GM23338 (cell line): ENCODE measurements at regions not wholly inside any gene's neighbourhood (a gene's known extent, or its start where the extent isn't known, plus 50 kb on each side); places are given as distances from the start of the nearest gene placed in this dataset.

Experiments
- ATAC-seq: fragments of 200-7000 bp; cut with Tn5 transposase; 3 replicates; pipeline ENCODE4 v1.9.1; 2020
- DNase-seq: peaks from one replicate; pipeline ENCODE4 v3.0.0-alpha.2; 2015; ENCODE audit warnings: low spot score
- H2AFZ ChIP-seq: fragments of 200-600 bp; sonication (generic); 2 replicates; pipeline ENCODE4 v1.8.0; 2016; ENCODE audit warnings: antibody characterized with exemption, mild to moderate bottlenecking, moderate library complexity
- H3F3A ChIP-seq: fragments of 200-600 bp; sonication (generic); replicated peaks from 2 replicates; pipeline ENCODE4 v1.8.0; 2017; ENCODE audit warnings: antibody characterized with exemption, mixed run types, low read depth
- H3K27ac ChIP-seq: fragments of 200-600 bp; sonication (generic); 2 replicates; pipeline ENCODE4 v1.6.1; 2016; ENCODE audit warnings: low read depth
- H3K27me3 ChIP-seq: fragments of 200-600 bp; sonication (generic); 2 replicates; pipeline ENCODE4 v1.8.0; 2016; ENCODE audit warnings: mild to moderate bottlenecking, mixed run types, moderate library complexity; ENCODE audit not compliant: insufficient read depth
- H3K36me3 ChIP-seq: fragments of 200-600 bp; sonication (generic); 2 replicates; pipeline ENCODE4 v1.8.0; 2016; ENCODE audit warnings: mild to moderate bottlenecking; ENCODE audit not compliant: insufficient read depth
- H3K4me1 ChIP-seq: fragments of 200-600 bp; sonication (generic); 2 replicates; pipeline ENCODE4 v1.8.0; 2016; ENCODE audit warnings: mild to moderate bottlenecking, moderate library complexity; ENCODE audit not compliant: insufficient read depth
- H3K4me2 ChIP-seq: fragments of 200-600 bp; sonication (generic); 2 replicates; pipeline ENCODE4 v1.7.1; 2017; ENCODE audit warnings: mixed run types
- H3K4me3 ChIP-seq: fragments of 200-600 bp; sonication (generic); 2 replicates; pipeline ENCODE4 v1.6.1; 2016; ENCODE audit warnings: mixed run types
- H3K79me2 ChIP-seq: fragments of 200-600 bp; sonication (generic); replicated peaks from 2 replicates; pipeline ENCODE4 v1.8.0; 2017; ENCODE audit warnings: mild to moderate bottlenecking; ENCODE audit not compliant: insufficient read depth
- H3K9me2 ChIP-seq: fragments of 200-600 bp; sonication (generic); 2 replicates; pipeline ENCODE4 v1.8.0; 2017; ENCODE audit not compliant: insufficient read depth
- H4K20me1 ChIP-seq: fragments of 200-600 bp; sonication (generic); replicated peaks from 2 replicates; pipeline ENCODE4 v1.8.0; 2017; ENCODE audit warnings: mild to moderate bottlenecking; ENCODE audit not compliant: insufficient read depth
- H3K27ac Mint-ChIP-seq: 2 replicates; pipeline ENCODE4 v1.8.0; 2020; ENCODE audit warnings: inconsistent platforms, mild to moderate bottlenecking, moderate library complexity, mixed read lengths
- H3K27me3 Mint-ChIP-seq: 3 replicates; pipeline ENCODE4 v1.8.0; 2022; ENCODE audit warnings: low read depth, mild to moderate bottlenecking, moderate library complexity, mixed read lengths, inconsistent platforms; ENCODE audit not compliant: insufficient read depth, poor library complexity
- H3K36me3 Mint-ChIP-seq: 3 replicates; pipeline ENCODE4 v1.8.0; 2021; ENCODE audit warnings: low read depth, mild to moderate bottlenecking, inconsistent platforms, moderate library complexity, mixed read lengths
- H3K4me1 Mint-ChIP-seq: 3 replicates; pipeline ENCODE4 v1.8.0; 2020; ENCODE audit warnings: mild to moderate bottlenecking, inconsistent platforms, mixed read lengths
- H3K4me3 Mint-ChIP-seq: 3 replicates; pipeline ENCODE4 v1.8.0; 2021; ENCODE audit warnings: moderate library complexity, mild to moderate bottlenecking, inconsistent platforms, mixed read lengths
- H3K9me3 Mint-ChIP-seq: 3 replicates; pipeline ENCODE4 v1.8.0; 2020; ENCODE audit warnings: moderate library complexity, mild to moderate bottlenecking, inconsistent platforms, mixed read lengths
- CREB1 ChIP-seq: fragments of 250-450 bp; sonication (Bioruptor Pico); IDR thresholded peaks from 2 replicates; pipeline ENCODE4 v1.5.0; 2020; ENCODE audit warnings: low read depth, mild to moderate bottlenecking, moderate library complexity
- CTCF ChIP-seq, 2 experiments: fragments of 200-600 bp in 1 of 2; sonication (generic) in 1 of 2; conservative IDR thresholded peaks; 2 replicates each; pipeline versions ENCODE4 v1.5.1 to v1.6.1; 2016 to 2017; ENCODE audit warnings: antibody characterized with exemption in 2 of 2, low read depth in 2 of 2, mild to moderate bottlenecking in 2 of 2, moderate library complexity in 1 of 2
- ETS1 ChIP-seq: IDR thresholded peaks from 2 replicates; pipeline ENCODE4 v1.6.1; 2016; ENCODE audit warnings: antibody characterized with exemption
- EZH2 ChIP-seq: fragments of 200-600 bp; sonication (generic); IDR thresholded peaks from one replicate; pipeline ENCODE4 v1.8.0; 2017; ENCODE audit warnings: antibody characterized with exemption, mild to moderate bottlenecking, low read depth; ENCODE audit not compliant: unreplicated experiment
- EZH2phosphoT487 ChIP-seq: fragments of 200-600 bp; sonication (generic); IDR thresholded peaks from one replicate; pipeline ENCODE4 v1.8.1; 2018; ENCODE audit warnings: antibody characterized with exemption; ENCODE audit not compliant: unreplicated experiment
- JUNB ChIP-seq: IDR thresholded peaks from one replicate; pipeline ENCODE4 v1.6.1; 2016; ENCODE audit warnings: antibody characterized with exemption; ENCODE audit not compliant: unreplicated experiment
- NANOG ChIP-seq: IDR thresholded peaks from 2 replicates; pipeline ENCODE4 v1.6.1; 2016; ENCODE audit warnings: antibody characterized with exemption, borderline replicate concordance
- POLR2AphosphoS5 ChIP-seq: IDR thresholded peaks from 2 replicates; pipeline ENCODE4 v1.6.1; 2016; ENCODE audit warnings: antibody characterized with exemption, low read depth
- REST ChIP-seq: IDR thresholded peaks from one replicate; pipeline ENCODE4 v1.6.1; 2018; ENCODE audit warnings: antibody characterized with exemption; ENCODE audit not compliant: unreplicated experiment
- STAT1 ChIP-seq: IDR thresholded peaks from one replicate; pipeline ENCODE4 v1.6.1; 2016; ENCODE audit warnings: antibody characterized with exemption; ENCODE audit not compliant: unreplicated experiment
- ZNF114 ChIP-seq: fragments of 250-450 bp; sonication (Bioruptor Pico); IDR thresholded peaks from 2 replicates; pipeline ENCODE4 v1.5.0; 2020; ENCODE audit warnings: mild to moderate bottlenecking, moderate library complexity
- ZNF331 ChIP-seq: fragments of 250-450 bp; sonication (Bioruptor Pico); IDR thresholded peaks from 2 replicates; pipeline ENCODE4 v1.5.0; 2020; ENCODE audit warnings: low read depth, mild to moderate bottlenecking, moderate library complexity
- ZNF462 ChIP-seq: fragments of 250-450 bp; sonication (Bioruptor Pico); IDR thresholded peaks from 2 replicates; pipeline ENCODE4 v1.5.0; 2020; ENCODE audit warnings: mild to moderate bottlenecking, moderate library complexity

- Mint-ChIP-seq H3K4me3 (no peak overlapping the region), H3K27ac (no peak overlapping the region), H3K4me1 (peaks cover 18% of the 10 kb centered on the region), H3K36me3 (no peaks in the 10 kb centered on the region), H3K27me3 (no peaks in the 10 kb centered on the region), H3K9me3 (no peaks in the 10 kb centered on the region; the same call in 2 of the 3 replicates)
- no peaks in the 10 kb centered on the region for H3K79me2 ChIP-seq
- 0 out of 2 replicates have a peak, but pooled peaks cover 6% of the 10 kb centered on the region for H3K9me2 ChIP-seq
- H2AFZ ChIP-seq = no peak overlapping the region
- no peak overlapping the region for H3K4me2 ChIP-seq
- H3K4me1 ChIP-seq = peaks cover 10% of the 10 kb centered on the region; the same call in 1 of the 2 replicates
- H3K36me3 ChIP-seq = no peaks in the 10 kb centered on the region
- H3K27me3 ChIP-seq = no peaks in the 10 kb centered on the region
- no peak overlapping the region for H3K4me3 ChIP-seq
- TF ChIP-seq ZNF331 (CRISPR knock-in tag) (no peak), CTCF (conservative IDR thresholded peaks at IDR 0.05; ENCODE audit: low read depth in 2 of 2) (no peak), REST (no peak), STAT1 (no peak), ETS1 (no peak), CREB1 (CRISPR knock-in tag) (no peak), POLR2AphosphoS5 (no peak), NANOG (no peak), JUNB (no peak), EZH2phosphoT487 (no peak), EZH2 (no peak), ZNF114 (no peak), ZNF462 (CRISPR knock-in tag) (no peak)
- no peaks in the 10 kb centered on the region for H4K20me1 ChIP-seq
- DNase-seq (no peak), ATAC-seq (no peak)
- no peak overlapping the region for H3K27ac ChIP-seq
- H3F3A ChIP-seq = no peaks in the 10 kb centered on the region
Observed at GRCh38 chr3:132785292-132785691, 63.1 kb upstream of the NPHP3 start.
